ENCODE measurements at regions not wholly inside any gene's neighbourhood (a gene's known extent, or its start where the extent isn't known, plus 50 kb on each side); places are given as distances from the start of the nearest gene placed in this dataset.

DNA sequence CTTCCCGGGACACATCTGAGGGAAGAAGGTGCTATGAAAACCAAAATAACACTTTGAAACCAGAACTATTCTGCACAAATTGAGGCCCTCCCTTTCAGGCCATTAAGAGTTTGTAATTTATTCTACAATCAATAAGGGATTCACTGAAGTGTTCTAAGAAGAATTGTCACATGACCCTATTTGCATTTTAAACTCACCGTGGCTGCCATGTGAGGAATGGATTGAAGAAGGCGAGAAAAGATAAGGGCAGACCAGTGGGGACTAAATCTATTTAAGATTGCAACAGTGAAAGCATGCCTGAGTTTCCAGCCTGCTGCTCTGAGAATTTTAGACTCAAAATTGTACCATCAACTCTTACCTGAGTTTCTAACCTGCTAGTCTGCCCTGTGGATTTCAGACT, 408.8 kb upstream of the SALL1 start:
- Histone ChIP-seq H3K79me2 (ENCODE audit: insufficient read depth, low read depth, low read length) (no peaks in the 10 kb centered on the region), H3K4me3 (ENCODE audit: low read depth, low read length, poor library complexity, severe bottlenecking) (no peak overlapping the region), H3K4me1 (ENCODE audit: insufficient read depth, low read length, poor library complexity, severe bottlenecking) (no peaks in the 10 kb centered on the region), H3K9me3 (ENCODE audit: low read length) (no peaks in the 10 kb centered on the region), H4K20me1 (ENCODE audit: insufficient read depth, low read length) (no peaks in the 10 kb centered on the region), H2AFZ (ENCODE audit: low read length) (no peak overlapping the region), H3K27ac (ENCODE audit: low read depth, low read length, poor library complexity, severe bottlenecking) (no peak overlapping the region), H3K36me3 (ENCODE audit: insufficient read depth, low read length) (no peaks in the 10 kb centered on the region), H3K4me2 (ENCODE audit: low read length) (no peak overlapping the region), H3K9me2 (ENCODE audit: insufficient read depth, low read length) (no peaks in the 10 kb centered on the region)
- intact Hi-C loops (cut with micrococcal nuclease; ENCODE audit: unreplicated experiment): no loop called here
- ChIA-PET CTCF (ENCODE audit: unreplicated experiment) (no interaction called here), POLR2A (interaction anchor here (1.0 kb wide), 1 partner anchor 12 kb away, joined by 3 read pairs; no protein-coding TSS in a partner anchor)
- TF ChIP-seq, protein P1, sequence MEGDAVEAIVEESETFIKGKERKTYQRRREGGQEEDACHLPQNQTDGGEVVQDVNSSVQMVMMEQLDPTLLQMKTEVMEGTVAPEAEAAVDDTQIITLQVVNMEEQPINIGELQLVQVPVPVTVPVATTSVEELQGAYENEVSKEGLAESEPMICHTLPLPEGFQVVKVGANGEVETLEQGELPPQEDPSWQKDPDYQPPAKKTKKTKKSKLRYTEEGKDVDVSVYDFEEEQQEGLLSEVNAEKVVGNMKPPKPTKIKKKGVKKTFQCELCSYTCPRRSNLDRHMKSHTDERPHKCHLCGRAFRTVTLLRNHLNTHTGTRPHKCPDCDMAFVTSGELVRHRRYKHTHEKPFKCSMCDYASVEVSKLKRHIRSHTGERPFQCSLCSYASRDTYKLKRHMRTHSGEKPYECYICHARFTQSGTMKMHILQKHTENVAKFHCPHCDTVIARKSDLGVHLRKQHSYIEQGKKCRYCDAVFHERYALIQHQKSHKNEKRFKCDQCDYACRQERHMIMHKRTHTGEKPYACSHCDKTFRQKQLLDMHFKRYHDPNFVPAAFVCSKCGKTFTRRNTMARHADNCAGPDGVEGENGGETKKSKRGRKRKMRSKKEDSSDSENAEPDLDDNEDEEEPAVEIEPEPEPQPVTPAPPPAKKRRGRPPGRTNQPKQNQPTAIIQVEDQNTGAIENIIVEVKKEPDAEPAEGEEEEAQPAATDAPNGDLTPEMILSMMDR (conservative IDR thresholded peaks at IDR 0.05; ENCODE audit: low read length): no peak
- no peak for TF ChIP-seq EZH2phosphoT487 (IDR thresholded peaks at IDR 0.05; ENCODE audit: borderline replicate concordance, low read depth, low read length)
- no TSS peak for BruUV-seq (replicated peaks)
- no peak for DNase-seq (ENCODE audit: low spot score)

DNA sequence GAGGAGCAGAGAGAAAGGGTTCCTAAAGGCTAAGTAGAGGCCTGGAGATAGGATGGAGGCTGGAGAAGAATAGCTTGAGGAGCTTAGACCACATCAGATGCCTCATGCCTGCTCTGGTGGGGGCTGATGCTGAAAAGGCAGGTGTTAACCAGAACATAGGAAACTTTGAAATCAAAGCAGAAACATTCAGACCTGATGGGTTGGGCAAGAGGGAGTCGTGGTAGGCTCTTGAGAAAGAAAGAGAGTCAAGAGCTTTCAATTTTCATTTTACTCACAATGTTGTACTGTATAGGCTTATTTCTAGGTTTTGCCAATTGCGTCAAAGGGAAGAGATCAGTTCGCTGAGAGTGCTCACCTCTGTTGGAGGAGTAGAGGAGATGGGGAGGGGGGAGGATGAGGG, 406.6 kb upstream of the SALL1 start:
- H3K4me3 ChIP-seq (ENCODE audit: low read depth, low read length, poor library complexity, severe bottlenecking): no peak overlapping the region
- no peak for DNase-seq (ENCODE audit: low spot score)
- H3K9me2 ChIP-seq (ENCODE audit: insufficient read depth, low read length): no peaks in the 10 kb centered on the region
- no peaks in the 10 kb centered on the region for H3K36me3 ChIP-seq (ENCODE audit: insufficient read depth, low read length)
- no peaks in the 10 kb centered on the region for H4K20me1 ChIP-seq (ENCODE audit: insufficient read depth, low read length)
- no peak overlapping the region for H3K4me2 ChIP-seq (ENCODE audit: low read length)
- ChIA-PET CTCF (ENCODE audit: unreplicated experiment) (no interaction called here), POLR2A (no interaction called here)
- no peak for TF ChIP-seq EZH2phosphoT487 (IDR thresholded peaks at IDR 0.05; ENCODE audit: borderline replicate concordance, low read depth, low read length)
- TF ChIP-seq, protein P1 (conservative IDR thresholded peaks at IDR 0.05; ENCODE audit: low read length): no peak
- no TSS peak for BruUV-seq (replicated peaks)
- no peak overlapping the region for H2AFZ ChIP-seq (ENCODE audit: low read length)
- no peaks in the 10 kb centered on the region for H3K4me1 ChIP-seq (ENCODE audit: insufficient read depth, low read length, poor library complexity, severe bottlenecking)
- H3K27ac ChIP-seq (ENCODE audit: low read depth, low read length, poor library complexity, severe bottlenecking): no peak overlapping the region
- H3K79me2 ChIP-seq (ENCODE audit: insufficient read depth, low read depth, low read length): no peaks in the 10 kb centered on the region
- no peaks in the 10 kb centered on the region for H3K9me3 ChIP-seq (ENCODE audit: low read length)
- intact Hi-C loops (cut with micrococcal nuclease; ENCODE audit: unreplicated experiment): no loop called here

DNA sequence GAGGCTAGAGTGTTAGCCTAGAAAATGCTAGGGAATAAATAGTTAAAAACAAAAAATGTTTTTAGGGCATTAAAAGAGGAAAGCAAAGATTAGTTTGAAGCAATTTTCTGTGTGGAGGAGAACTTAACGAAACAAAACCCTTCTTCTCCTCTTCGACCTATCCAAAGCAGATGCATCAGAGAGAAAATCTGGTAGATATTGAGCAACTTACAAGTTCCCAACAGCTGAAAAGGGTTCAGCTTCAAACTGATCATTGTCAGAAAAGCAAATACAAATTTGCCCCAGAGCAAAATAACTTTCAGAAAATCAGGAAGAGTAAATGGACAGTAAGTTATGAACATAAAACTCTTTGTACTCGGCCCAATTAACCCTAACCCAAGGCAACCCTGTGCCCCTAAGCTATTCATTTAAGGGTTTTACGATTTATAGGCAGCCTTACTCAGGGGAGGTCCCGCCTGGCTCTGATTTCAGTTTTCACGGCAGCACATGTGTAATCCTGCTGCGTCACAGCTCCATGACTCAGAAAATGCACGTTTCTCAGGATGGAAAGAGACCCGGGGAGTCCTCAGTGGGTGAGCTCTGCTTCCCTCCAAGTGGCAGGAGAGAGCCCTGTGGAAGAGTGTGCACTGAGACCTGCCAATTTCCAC, 405.7 kb upstream of the SALL1 start:
- Histone ChIP-seq H3K36me3 (ENCODE audit: insufficient read depth, low read length) (no peaks in the 10 kb centered on the region), H3K27ac (ENCODE audit: low read depth, low read length, poor library complexity, severe bottlenecking) (no peak overlapping the region), H2AFZ (ENCODE audit: low read length) (no peak overlapping the region), H3K4me3 (ENCODE audit: low read depth, low read length, poor library complexity, severe bottlenecking) (no peak overlapping the region), H3K79me2 (ENCODE audit: insufficient read depth, low read depth, low read length) (no peaks in the 10 kb centered on the region), H3K4me2 (ENCODE audit: low read length) (no peak overlapping the region), H3K4me1 (ENCODE audit: insufficient read depth, low read length, poor library complexity, severe bottlenecking) (no peaks in the 10 kb centered on the region), H3K9me3 (ENCODE audit: low read length) (no peaks in the 10 kb centered on the region), H4K20me1 (ENCODE audit: insufficient read depth, low read length) (no peaks in the 10 kb centered on the region), H3K9me2 (ENCODE audit: insufficient read depth, low read length) (no peaks in the 10 kb centered on the region)
- no peak for TF ChIP-seq EZH2phosphoT487 (IDR thresholded peaks at IDR 0.05; ENCODE audit: borderline replicate concordance, low read depth, low read length)
- TF ChIP-seq, protein P1 (conservative IDR thresholded peaks at IDR 0.05; ENCODE audit: low read length): no peak
- ChIA-PET CTCF (ENCODE audit: unreplicated experiment) (no interaction called here), POLR2A (no interaction called here)
- intact Hi-C loops (cut with micrococcal nuclease; ENCODE audit: unreplicated experiment): no loop called here
- BruUV-seq (replicated peaks): no TSS peak
- no peak for DNase-seq (ENCODE audit: low spot score)

Measured in OCI-LY7 (cell line).